NCI-H1436 treated with DMSO at 0.1 percent for 48 hours (cell line): ENCODE measurements at regions not wholly inside any gene's neighbourhood (a gene's known extent, or its start where the extent isn't known, plus 50 kb on each side); places are given as distances from the start of the nearest gene placed in this dataset.

Experiments
- DNase-seq: peaks from one replicate; lab custom pipeline; 2025; lab: John Stamatoyannopoulos, UW

GRCh38 chr2:41775366-41776025 lies 272.3 kb upstream of the PKDCC start:
- no peak for DNase-seq

- DNase-seq = no peak
Measured at GRCh38 chr2:41779888-41780287, 267.9 kb upstream of the PKDCC start.

- no peak for DNase-seq
Measured at GRCh38 chr2:41782306-41783158, 265.3 kb upstream of the PKDCC start.

- no peak for DNase-seq
Measured at GRCh38 chr2:41784496-41784895, 263.3 kb upstream of the PKDCC start.

- DNase-seq = no peak
Measured at GRCh38 chr2:41785251-41786022, 262.4 kb upstream of the PKDCC start.

- DNase-seq = no peak
Measured at GRCh38 chr2:41791523-41791922, 256.3 kb upstream of the PKDCC start.

- no peak for DNase-seq
Measured at GRCh38 chr2:41803361-41803760, 244.5 kb upstream of the PKDCC start.

GRCh38 chr2:41806286-41806685 lies 241.5 kb upstream of the PKDCC start:
- no peak for DNase-seq

GRCh38 chr2:41821167-41821566 lies 226.7 kb upstream of the PKDCC start:
- no peak for DNase-seq

- no peak for DNase-seq
Measured at GRCh38 chr2:41826921-41827320, 220.9 kb upstream of the PKDCC start.

GRCh38 chr2:41827354-41827971 lies 220.4 kb upstream of the PKDCC start:
- no peak for DNase-seq

GRCh38 chr2:41828052-41828643 lies 219.7 kb upstream of the PKDCC start:
- DNase-seq = no peak

GRCh38 chr2:41829052-41829451 lies 218.8 kb upstream of the PKDCC start:
- DNase-seq = no peak

- DNase-seq = no peak
Measured at GRCh38 chr2:41830600-41830999, 217.2 kb upstream of the PKDCC start.

GRCh38 chr2:41832218-41832617 lies 215.6 kb upstream of the PKDCC start:
- DNase-seq = no peak

GRCh38 chr2:41835401-41835800 lies 212.4 kb upstream of the PKDCC start:
- no peak for DNase-seq

GRCh38 chr2:41836948-41837347 lies 210.9 kb upstream of the PKDCC start:
- no peak for DNase-seq

GRCh38 chr2:41837610-41838009 lies 210.2 kb upstream of the PKDCC start:
- DNase-seq = no peak

- peak; percentile 95 for DNase-seq
Measured at GRCh38 chr2:41840702-41841551, 206.9 kb upstream of the PKDCC start.

GRCh38 chr2:41846962-41847361 lies 200.9 kb upstream of the PKDCC start:
- no peak for DNase-seq
